ENCODE measurements at regions not wholly inside any gene's neighbourhood (a gene's known extent, or its start where the extent isn't known, plus 50 kb on each side); places are given as distances from the start of the nearest gene placed in this dataset.

DNA sequence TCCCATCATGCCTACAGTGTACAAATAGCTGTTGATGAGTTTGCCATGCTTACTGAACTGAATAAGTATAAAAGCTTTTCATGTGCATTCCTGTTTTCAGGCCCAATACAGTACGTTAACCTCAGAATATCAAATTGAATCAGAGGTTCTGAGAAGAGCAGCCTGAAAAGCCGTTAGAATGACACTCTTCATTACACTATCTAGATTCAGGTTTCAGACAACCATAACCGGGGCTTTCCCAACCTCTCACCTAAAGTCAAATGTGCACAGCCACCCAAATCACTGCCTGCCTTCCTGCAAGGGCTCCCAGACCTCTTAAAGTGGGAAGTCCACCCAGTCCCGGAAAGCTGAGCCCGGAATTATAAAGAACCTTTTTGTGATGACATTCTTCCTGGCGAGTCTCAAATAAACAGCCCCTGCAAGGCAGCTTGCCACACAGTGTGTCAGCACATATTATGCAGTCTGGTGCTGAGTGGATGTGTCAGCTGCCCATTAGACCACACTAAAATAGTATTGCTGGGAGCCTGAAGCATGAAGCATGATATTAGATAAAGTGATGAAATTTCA, 245.8 kb downstream of the TLE4 start:
- no peaks in the 10 kb centered on the region for H3K36me3 ChIP-seq
- in situ Hi-C loops (cut with MboI; ENCODE audit: low sequenced_read_pairs in 4 of 4), result no loop called here
- ATAC-seq, result peak; percentile 58 to 68
- H3K9me3 ChIP-seq, result no peaks in the 10 kb centered on the region
- intact Hi-C loops (cut with DNase I; ENCODE audit: low total_unique reads), result no loop called here
- H3K4me1 ChIP-seq, result peaks cover 4 to 9% of the 10 kb centered on the region in 2 donors
- TF ChIP-seq, protein P1, sequence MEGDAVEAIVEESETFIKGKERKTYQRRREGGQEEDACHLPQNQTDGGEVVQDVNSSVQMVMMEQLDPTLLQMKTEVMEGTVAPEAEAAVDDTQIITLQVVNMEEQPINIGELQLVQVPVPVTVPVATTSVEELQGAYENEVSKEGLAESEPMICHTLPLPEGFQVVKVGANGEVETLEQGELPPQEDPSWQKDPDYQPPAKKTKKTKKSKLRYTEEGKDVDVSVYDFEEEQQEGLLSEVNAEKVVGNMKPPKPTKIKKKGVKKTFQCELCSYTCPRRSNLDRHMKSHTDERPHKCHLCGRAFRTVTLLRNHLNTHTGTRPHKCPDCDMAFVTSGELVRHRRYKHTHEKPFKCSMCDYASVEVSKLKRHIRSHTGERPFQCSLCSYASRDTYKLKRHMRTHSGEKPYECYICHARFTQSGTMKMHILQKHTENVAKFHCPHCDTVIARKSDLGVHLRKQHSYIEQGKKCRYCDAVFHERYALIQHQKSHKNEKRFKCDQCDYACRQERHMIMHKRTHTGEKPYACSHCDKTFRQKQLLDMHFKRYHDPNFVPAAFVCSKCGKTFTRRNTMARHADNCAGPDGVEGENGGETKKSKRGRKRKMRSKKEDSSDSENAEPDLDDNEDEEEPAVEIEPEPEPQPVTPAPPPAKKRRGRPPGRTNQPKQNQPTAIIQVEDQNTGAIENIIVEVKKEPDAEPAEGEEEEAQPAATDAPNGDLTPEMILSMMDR (IDR thresholded peaks at IDR 0.05 in 4 of 5, conservative IDR thresholded peaks at IDR 0.05 in 1 of 5), result no peak
- no peak for TF ChIP-seq POLR2A (IDR thresholded peaks at IDR 0.05)
- H3K27ac ChIP-seq, result peak overlapping the region in 2 of 4 donors; percentile 39 to 55
- no peak overlapping the region for H3K4me3 ChIP-seq
- peak in 1 of 2 donors; percentile 37 for DNase-seq
- no peaks in the 10 kb centered on the region for H3K27me3 ChIP-seq

DNA sequence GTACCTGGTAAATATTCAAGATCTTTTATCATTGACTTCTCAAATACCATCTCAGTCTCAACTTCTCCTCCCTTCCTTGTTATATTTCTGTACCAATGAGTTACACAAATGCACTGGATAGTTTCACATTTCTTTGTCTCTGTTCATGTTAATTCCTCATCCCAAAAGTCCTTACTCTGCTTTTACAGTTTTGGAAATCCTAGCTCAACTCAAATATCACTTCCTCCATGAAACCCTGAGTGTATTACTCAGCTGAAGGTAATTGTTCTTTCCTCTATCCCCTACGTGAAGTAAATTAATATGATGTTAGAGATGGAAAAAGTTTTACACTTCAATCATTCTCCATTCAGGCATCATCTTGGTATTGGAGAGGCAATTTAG, 241.5 kb downstream of the TLE4 start:
- intact Hi-C loops (cut with DNase I; ENCODE audit: low total_unique reads), result no loop called here
- no peak for ATAC-seq
- H3K27ac ChIP-seq, result no peak overlapping the region

DNA sequence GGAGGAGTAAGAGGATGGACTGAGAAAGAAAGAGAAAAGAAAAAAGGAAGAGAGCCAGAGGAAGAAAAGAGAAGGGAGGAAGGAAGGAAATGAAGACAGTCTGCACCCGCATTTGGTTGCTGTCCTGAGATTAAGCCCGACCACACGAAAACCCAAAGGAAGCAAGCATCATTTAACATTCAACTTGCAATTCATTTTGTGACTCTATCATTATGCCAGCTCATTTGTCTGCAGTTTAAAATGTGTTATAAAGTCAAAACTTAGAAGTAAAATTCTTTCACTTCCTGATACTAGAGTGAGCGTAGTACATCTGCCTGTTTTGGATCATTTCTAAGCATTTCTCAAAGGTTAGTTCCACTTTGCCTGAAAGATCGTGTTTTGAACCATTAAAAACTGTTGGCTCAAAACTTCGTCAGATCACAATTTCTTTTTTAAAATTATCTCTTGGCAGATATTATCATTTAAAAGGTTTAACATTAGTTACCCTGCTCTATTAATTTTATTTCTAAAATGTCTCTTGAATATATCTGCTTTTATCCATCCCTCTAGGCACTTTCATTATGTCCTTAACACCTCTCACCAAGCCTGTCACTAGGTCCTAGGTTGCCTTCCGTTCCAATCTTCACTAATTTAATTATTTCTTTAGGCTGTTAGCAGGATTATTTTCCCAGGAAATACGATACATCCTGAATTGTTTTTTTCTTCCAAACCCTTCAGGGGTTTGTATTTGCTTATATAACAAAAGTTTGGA, 240.9 kb downstream of the TLE4 start:
- Histone ChIP-seq H3K27me3 (no peaks in the 10 kb centered on the region), H3K9me3 (no peaks in the 10 kb centered on the region), H3K4me3 (peak overlapping the region in 1 of 4 donors; percentile 3), H3K36me3 (no peaks in the 10 kb centered on the region), H3K27ac (no peak overlapping the region), H3K4me1 (peaks cover 4 to 5% of the 10 kb centered on the region in 2 donors)
- intact Hi-C loops (cut with DNase I; ENCODE audit: low total_unique reads), result no loop called here
- in situ Hi-C loops (cut with MboI; ENCODE audit: low sequenced_read_pairs in 4 of 4), result no loop called here
- no peak for TF ChIP-seq POLR2A (IDR thresholded peaks at IDR 0.05)
- TF ChIP-seq, protein P1 (IDR thresholded peaks at IDR 0.05 in 4 of 5, conservative IDR thresholded peaks at IDR 0.05 in 1 of 5), result no peak
- DNase-seq (no peak), ATAC-seq (no peak)

More for the DNA sequence above, 241.5 kb downstream of the TLE4 start:
- H3K4me1 ChIP-seq, result peaks cover 8 to 9% of the 10 kb centered on the region in 2 donors
- no peak for DNase-seq
- no peaks in the 10 kb centered on the region for H3K9me3 ChIP-seq
- no peaks in the 10 kb centered on the region for H3K27me3 ChIP-seq
- in situ Hi-C loops (cut with MboI; ENCODE audit: low sequenced_read_pairs in 4 of 4), result no loop called here
- TF ChIP-seq, protein P1 (IDR thresholded peaks at IDR 0.05 in 4 of 5, conservative IDR thresholded peaks at IDR 0.05 in 1 of 5), result no peak
- no peak for TF ChIP-seq POLR2A (IDR thresholded peaks at IDR 0.05)
- H3K36me3 ChIP-seq, result no peaks in the 10 kb centered on the region
- no peak overlapping the region for H3K4me3 ChIP-seq

DNA sequence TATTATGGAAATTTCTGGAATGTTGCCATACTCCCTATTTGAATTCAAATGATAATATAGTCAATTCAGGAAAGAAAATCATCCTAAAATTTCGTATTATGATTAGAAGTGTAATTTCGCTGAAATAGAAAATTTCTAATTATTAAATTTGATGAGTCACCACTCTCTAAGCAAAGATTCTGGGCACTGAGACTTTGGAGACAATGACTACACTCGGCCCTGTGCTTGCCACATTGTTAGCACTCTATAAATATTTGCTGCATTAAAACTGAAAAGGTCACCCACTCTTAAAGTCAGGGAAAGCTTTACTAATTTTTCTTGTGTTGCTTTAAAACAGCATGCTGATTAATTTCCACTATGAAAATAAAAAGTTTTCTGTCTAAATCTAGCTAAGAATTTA, 240.3 kb downstream of the TLE4 start:
- no peaks in the 10 kb centered on the region for H3K9me3 ChIP-seq
- no peak for DNase-seq
- no peak overlapping the region for H3K27ac ChIP-seq
- H3K4me3 ChIP-seq, result no peak overlapping the region
- TF ChIP-seq POLR2A (IDR thresholded peaks at IDR 0.05), result no peak
- TF ChIP-seq, protein P1 (IDR thresholded peaks at IDR 0.05 in 4 of 5, conservative IDR thresholded peaks at IDR 0.05 in 1 of 5), result no peak
- in situ Hi-C loops (cut with MboI; ENCODE audit: low sequenced_read_pairs in 4 of 4) (no loop called here), intact Hi-C loops (cut with DNase I; ENCODE audit: low total_unique reads) (no loop called here)
- H3K4me1 ChIP-seq, result peaks cover 0 to 4% of the 10 kb centered on the region in 2 donors
- H3K36me3 ChIP-seq, result no peaks in the 10 kb centered on the region
- no peaks in the 10 kb centered on the region for H3K27me3 ChIP-seq
- ATAC-seq, result no peak
